Stimulated activated CD4-positive, alpha-beta T cell treated with anti-CD3 and anti-CD28 coated beads, Interleukin-4, amount 100 ng/mL, for 1 hour (primary cell): ENCODE measurements at regions not wholly inside any gene's neighbourhood (a gene's known extent, or its start where the extent isn't known, plus 50 kb on each side); places are given as distances from the start of the nearest gene placed in this dataset.

Source experiments
- DNase-seq: peaks from one replicate; pipeline ENCODE4 v3.0.0-alpha.2; 2020

DNA sequence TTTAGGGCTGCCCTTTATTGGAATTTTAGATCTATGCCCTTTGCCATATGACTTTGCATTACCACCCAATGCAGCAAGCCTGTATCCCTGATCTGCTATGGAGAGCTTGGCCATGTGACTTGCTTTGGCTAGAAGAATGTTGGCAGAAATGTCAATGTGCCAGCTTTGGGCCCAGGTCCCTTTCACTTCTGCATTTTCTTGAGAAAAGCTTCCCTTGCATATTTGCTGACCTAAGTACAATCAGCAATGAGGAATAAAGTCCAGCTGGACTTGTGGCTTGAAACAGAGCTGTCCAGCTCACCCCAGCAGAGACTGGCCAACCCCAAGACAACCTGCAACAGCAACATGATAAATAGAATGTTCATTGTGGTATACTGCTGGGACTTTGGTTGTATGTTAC is 135.9 kb downstream of the PAH start:
- no peak for DNase-seq

GRCh38 chr12:102776041-102776440 is 141.0 kb downstream of the PAH start:
- DNase-seq: no peak

DNA sequence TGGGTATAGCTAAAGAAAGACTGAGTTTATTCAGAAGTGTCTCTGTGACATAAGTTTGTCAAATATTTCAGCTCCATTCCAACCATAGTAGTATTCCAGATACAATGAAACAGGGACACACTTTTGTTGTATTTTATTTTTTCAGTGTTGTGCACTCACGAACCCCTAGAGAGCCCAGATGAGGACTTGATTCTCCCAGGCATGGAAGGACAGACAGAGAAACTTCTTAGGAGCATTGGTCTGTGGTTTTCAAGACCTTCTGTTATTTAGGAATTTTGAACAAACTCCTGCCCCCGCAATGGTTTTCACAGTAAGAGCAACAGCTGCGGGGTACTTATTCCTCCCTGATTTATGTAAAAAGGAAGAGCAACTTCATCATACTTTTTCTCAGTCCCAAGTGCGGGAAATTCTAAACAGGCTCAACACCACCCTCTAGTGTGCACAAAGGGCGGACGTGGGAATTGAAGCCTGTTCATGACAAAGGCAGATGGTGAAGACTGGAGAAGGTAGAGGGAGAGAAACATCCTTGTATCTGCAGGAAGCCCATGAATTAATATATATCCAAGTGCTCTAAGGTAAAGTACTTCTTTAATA is 147.6 kb downstream of the PAH start:
- peak; percentile 3 for DNase-seq

- no peak for DNase-seq
These were observed 150.1 kb downstream of the PAH start for GRCh38 chr12:102766961-102767360.

- DNase-seq: no peak
These were observed 151.3 kb downstream of the PAH start for GRCh38 chr12:102765736-102766135.

- no peak for DNase-seq
These were observed 153.6 kb downstream of the PAH start for GRCh38 chr12:102763471-102763870.

GRCh38 chr12:102763061-102763460 is 154.0 kb downstream of the PAH start:
- DNase-seq: no peak

- no peak for DNase-seq
These were observed 156.7 kb downstream of the PAH start for GRCh38 chr12:102760322-102760721.

DNA sequence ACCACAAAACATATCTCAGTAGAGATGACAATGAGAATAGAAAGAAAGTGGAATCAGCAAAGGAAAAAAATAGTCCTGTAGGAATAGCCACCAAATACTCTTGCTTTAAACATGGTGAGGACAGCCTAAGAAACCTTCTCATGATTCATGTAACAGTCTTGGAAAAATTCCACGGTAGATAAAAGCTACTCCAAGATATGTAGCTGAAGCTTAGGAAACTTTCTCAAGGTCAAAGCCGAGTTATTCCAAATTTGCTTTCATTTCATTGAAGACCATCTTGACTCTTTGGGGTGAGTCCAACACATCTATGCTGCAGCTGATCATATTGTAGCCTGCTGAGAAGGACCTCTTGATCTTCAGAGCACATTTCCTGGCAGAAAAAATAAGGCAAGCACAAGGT is 157.6 kb downstream of the PAH start:
- no peak for DNase-seq

- DNase-seq: no peak
These were observed 159.2 kb downstream of the PAH start for GRCh38 chr12:102757882-102758226.

- no peak for DNase-seq
These were observed 159.7 kb downstream of the PAH start for GRCh38 chr12:102757154-102757881.

GRCh38 chr12:102756530-102756929 is 160.5 kb downstream of the PAH start:
- no peak for DNase-seq

- no peak for DNase-seq
These were observed 161.8 kb downstream of the PAH start for GRCh38 chr12:102755266-102755665.

GRCh38 chr12:102753802-102754201 is 163.2 kb downstream of the PAH start:
- no peak for DNase-seq

DNA sequence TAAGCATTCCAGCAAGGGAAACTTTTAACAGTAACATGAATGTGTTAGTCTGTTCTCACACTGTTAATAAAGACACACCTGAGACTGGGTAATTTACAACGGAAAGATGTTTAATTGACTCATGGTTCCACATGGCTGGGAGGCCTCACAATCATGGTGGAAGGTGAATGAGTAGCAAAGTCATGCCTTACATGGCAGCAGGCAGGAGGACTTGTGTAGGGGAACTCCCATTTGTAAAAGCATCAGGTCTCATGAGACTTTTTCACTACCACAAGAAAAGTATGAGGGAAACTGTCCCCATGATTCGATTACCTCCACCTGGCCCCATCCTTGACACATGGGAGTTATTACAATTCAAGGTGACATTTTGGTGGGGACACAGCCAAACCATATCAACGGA is 168.3 kb downstream of the PAH start:
- no peak for DNase-seq

- DNase-seq: no peak
These were observed 170.1 kb downstream of the PAH start for GRCh38 chr12:102746963-102747362.

GRCh38 chr12:102745971-102746600 is 171.0 kb downstream of the PAH start:
- DNase-seq: no peak

- no peak for DNase-seq
These were observed 175.8 kb downstream of the PAH start for GRCh38 chr12:102741196-102741595.

GRCh38 chr12:102740141-102740955 is 176.7 kb downstream of the PAH start:
- DNase-seq: no peak

DNA sequence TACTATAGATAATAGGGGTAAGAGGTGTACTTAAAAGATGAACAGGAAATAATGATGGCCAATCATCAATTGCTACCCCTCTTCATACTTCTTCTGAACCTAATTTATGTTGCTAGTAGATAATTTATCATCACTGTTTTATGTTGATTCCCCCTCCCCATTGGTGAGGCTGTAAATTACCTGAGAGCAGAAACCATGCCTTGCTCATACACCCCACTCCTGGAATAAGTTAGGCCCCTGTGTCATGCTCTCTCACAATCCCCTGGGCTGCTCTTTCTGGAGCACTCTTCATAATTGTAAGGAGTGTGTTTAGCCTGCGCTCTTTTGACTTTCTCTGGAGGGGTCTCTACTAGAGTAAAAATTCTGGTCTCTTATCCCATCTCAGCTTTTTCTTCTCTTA is 180.7 kb downstream of the PAH start:
- DNase-seq: no peak

GRCh38 chr12:102735104-102735503 is 181.9 kb downstream of the PAH start:
- no peak for DNase-seq

DNA sequence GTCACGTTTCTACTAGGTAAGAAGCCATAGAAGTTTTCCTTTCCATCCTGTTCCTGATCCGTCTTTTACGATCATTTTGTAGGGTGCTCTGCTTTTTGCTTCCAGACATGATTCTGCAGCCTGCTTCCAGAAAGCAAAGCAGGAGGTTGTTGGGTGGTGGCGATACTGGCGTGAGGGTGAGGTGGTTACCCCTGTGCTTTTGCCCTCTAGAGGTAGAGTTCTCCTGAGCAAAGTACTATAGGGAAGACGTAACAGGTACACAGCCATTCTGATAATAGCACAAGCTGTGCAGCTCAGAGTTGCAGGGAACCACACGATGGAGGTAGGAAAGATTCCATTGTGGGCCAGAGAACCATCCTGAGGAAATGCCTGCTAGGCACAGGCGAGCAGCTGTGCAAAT is 186.0 kb downstream of the PAH start:
- DNase-seq: no peak

- no peak for DNase-seq
These were observed 188.4 kb downstream of the PAH start for GRCh38 chr12:102728506-102729242.
